DOHH2 (cell line): ENCODE measurements at regions not wholly inside any gene's neighbourhood (a gene's known extent, or its start where the extent isn't known, plus 50 kb on each side); places are given as distances from the start of the nearest gene placed in this dataset.

ENCODE experiments used
- EZH2phosphoT487 ChIP-seq: fragments of 200-600 bp; sonication (generic); IDR thresholded peaks from 2 replicates; pipeline ENCODE4 v1.6.1; 2017; ENCODE audit warnings: borderline replicate concordance, mild to moderate bottlenecking, antibody characterized with exemption, low read length, moderate library complexity, mixed read lengths
- TF ChIP-seq, protein P1 (sequence below): fragments of 200-600 bp; sonication (generic); IDR thresholded peaks from one replicate; pipeline ENCODE4 v1.5.1; 2014; ENCODE audit warnings: antibody characterized with exemption, mild to moderate bottlenecking, low read depth, low read length; ENCODE audit not compliant: poor library complexity, severe bottlenecking

DNA sequence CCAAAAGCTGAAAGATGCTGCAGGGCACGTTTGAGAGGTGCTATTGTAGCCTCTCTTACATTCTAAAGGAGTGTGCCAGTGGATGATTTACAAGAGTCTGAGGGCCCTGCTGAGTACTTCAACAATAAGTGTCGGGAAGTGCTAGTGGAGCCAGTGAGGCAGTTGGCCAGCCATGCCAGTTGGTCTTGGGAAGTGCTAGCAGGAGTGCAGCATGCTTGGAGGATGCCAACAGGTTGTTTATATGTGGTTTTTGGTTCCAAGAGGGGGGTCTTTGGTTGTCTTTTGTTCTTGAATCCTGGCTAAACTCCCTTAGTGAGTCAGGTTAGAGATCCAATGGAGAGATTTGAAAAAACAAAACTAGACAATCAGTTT lies 335.3 kb downstream of the PABPC4L start:
- TF ChIP-seq, protein P1, sequence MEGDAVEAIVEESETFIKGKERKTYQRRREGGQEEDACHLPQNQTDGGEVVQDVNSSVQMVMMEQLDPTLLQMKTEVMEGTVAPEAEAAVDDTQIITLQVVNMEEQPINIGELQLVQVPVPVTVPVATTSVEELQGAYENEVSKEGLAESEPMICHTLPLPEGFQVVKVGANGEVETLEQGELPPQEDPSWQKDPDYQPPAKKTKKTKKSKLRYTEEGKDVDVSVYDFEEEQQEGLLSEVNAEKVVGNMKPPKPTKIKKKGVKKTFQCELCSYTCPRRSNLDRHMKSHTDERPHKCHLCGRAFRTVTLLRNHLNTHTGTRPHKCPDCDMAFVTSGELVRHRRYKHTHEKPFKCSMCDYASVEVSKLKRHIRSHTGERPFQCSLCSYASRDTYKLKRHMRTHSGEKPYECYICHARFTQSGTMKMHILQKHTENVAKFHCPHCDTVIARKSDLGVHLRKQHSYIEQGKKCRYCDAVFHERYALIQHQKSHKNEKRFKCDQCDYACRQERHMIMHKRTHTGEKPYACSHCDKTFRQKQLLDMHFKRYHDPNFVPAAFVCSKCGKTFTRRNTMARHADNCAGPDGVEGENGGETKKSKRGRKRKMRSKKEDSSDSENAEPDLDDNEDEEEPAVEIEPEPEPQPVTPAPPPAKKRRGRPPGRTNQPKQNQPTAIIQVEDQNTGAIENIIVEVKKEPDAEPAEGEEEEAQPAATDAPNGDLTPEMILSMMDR = no peak
- no peak for TF ChIP-seq EZH2phosphoT487
